ENCODE measurements at regions not wholly inside any gene's neighbourhood (a gene's known extent, or its start where the extent isn't known, plus 50 kb on each side); places are given as distances from the start of the nearest gene placed in this dataset.

DNA sequence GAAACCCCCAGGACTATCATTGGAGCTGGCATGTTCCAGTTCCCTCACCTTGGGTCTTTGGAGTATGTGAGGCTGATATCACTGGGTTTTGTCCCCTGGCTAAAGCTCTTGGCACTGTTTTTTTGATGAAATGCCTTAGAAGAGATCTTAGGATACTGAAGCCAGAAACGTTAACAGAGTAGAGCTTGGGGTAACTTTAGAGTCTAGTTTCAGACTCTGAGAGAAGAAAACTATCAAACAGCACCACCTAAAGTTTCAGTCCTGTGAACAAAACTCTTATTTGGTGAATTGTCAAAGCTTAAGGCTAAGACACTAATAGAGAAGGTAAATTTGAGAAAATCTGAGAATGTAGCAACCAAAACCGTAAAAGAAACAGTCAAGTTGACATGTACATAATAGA lies 111.7 kb upstream of the PUM3 start:
- DNase-seq (ENCODE audit: low read depth), result no peak
- TF ChIP-seq, protein P1, sequence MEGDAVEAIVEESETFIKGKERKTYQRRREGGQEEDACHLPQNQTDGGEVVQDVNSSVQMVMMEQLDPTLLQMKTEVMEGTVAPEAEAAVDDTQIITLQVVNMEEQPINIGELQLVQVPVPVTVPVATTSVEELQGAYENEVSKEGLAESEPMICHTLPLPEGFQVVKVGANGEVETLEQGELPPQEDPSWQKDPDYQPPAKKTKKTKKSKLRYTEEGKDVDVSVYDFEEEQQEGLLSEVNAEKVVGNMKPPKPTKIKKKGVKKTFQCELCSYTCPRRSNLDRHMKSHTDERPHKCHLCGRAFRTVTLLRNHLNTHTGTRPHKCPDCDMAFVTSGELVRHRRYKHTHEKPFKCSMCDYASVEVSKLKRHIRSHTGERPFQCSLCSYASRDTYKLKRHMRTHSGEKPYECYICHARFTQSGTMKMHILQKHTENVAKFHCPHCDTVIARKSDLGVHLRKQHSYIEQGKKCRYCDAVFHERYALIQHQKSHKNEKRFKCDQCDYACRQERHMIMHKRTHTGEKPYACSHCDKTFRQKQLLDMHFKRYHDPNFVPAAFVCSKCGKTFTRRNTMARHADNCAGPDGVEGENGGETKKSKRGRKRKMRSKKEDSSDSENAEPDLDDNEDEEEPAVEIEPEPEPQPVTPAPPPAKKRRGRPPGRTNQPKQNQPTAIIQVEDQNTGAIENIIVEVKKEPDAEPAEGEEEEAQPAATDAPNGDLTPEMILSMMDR (IDR thresholded peaks at IDR 0.05; ENCODE audit: control insufficient read depth, insufficient read depth, low read depth, low read length, missing control alignments), result no peak
- H3K4me3 ChIP-seq (ENCODE audit: control insufficient read depth, low read depth, low read length), result no peak overlapping the region

GRCh38 chr9:2939368-2939767 lies 95.5 kb upstream of the PUM3 start:
- DNase-seq (ENCODE audit: low read depth), result no peak
- TF ChIP-seq, protein P1 (IDR thresholded peaks at IDR 0.05; ENCODE audit: control insufficient read depth, insufficient read depth, low read depth, low read length, missing control alignments), result no peak
- H3K4me3 ChIP-seq (ENCODE audit: control insufficient read depth, low read depth, low read length), result no peak overlapping the region

DNA sequence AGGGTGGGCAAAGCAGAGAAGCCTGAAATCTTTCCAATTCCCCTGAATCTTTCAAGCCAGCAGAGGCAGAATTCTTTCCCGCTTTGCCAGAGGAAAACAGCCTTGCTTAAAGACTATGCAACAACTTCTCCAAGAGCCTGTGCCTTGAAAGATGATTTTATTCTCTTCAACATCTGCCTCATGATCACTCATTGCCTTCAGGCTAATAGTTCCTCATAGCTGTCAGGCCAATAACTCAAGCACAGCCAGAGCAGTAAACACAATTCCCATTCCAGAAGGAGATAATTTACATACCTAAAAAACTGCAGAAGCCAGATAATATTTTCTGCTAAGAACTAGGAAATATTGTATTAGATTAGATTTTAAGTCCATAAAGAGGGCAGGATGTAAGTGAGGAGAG lies 92.3 kb upstream of the PUM3 start:
- no peak for DNase-seq (ENCODE audit: low read depth)
- no peak overlapping the region for H3K4me3 ChIP-seq (ENCODE audit: control insufficient read depth, low read depth, low read length)
- TF ChIP-seq, protein P1 (IDR thresholded peaks at IDR 0.05; ENCODE audit: control insufficient read depth, insufficient read depth, low read depth, low read length, missing control alignments), result no peak

DNA sequence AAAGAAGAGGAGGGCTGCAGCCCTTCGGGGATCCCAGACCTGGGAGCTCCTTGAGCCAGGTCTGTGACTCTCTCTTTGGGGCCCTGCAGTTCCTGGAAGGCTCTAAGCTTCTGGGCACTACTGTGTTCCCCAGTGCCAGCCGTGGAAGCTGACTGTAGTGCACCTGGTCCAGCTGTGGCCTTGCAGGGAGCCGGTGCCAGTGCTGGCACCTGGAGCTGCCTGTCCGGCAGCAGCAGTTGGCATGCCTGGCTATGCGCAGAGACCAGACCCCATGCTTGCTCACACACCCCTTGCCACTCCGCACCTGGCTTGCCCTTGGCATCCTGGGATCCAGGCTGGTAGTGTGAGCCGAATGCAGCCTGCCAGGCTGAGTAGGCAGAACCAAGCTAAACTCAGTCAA lies 91.0 kb upstream of the PUM3 start:
- TF ChIP-seq, protein P1 (IDR thresholded peaks at IDR 0.05; ENCODE audit: control insufficient read depth, insufficient read depth, low read depth, low read length, missing control alignments), result no peak
- no peak overlapping the region for H3K4me3 ChIP-seq (ENCODE audit: control insufficient read depth, low read depth, low read length)
- DNase-seq (ENCODE audit: low read depth), result no peak

DNA sequence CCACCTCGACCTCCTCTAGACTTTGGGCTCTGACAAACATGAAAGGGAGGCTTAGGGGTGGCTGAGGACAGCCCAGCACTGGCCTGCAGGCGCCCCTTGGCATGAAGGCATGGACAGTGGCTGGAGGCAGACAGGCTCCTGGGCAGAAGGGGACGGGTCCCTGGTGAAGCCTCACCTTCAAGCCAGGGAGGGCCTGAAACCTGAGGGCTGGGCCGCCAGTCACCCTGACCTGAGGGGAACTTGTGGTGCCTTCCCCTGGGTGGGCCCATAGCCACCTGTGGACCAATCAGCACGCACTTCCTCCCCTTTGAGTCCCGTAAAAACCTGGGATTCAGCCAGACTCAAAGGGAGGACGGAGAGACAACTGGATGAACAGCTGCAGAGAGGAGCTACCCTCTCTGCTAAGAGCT lies 90.4 kb upstream of the PUM3 start:
- H3K4me3 ChIP-seq (ENCODE audit: control insufficient read depth, low read depth, low read length), result no peak overlapping the region
- TF ChIP-seq, protein P1 (IDR thresholded peaks at IDR 0.05; ENCODE audit: control insufficient read depth, insufficient read depth, low read depth, low read length, missing control alignments), result no peak
- no peak for DNase-seq (ENCODE audit: low read depth)

GRCh38 chr9:2933165-2934095 lies 89.5 kb upstream of the PUM3 start:
- DNase-seq (ENCODE audit: low read depth), result no peak
- TF ChIP-seq, protein P1 (IDR thresholded peaks at IDR 0.05; ENCODE audit: control insufficient read depth, insufficient read depth, low read depth, low read length, missing control alignments), result no peak
- H3K4me3 ChIP-seq (ENCODE audit: control insufficient read depth, low read depth, low read length), result no peak overlapping the region
